ENCODE measurements at regions not wholly inside any gene's neighbourhood (a gene's known extent, or its start where the extent isn't known, plus 50 kb on each side); places are given as distances from the start of the nearest gene placed in this dataset.

- Histone ChIP-seq H3K27me3 (ENCODE audit: insufficient read depth, poor library complexity, severe bottlenecking) (no peaks in the 10 kb centered on the region), H3K27ac (ENCODE audit: poor library complexity, severe bottlenecking) (no peak overlapping the region), H3K4me1 (ENCODE audit: insufficient read depth, poor library complexity, severe bottlenecking) (no peaks in the 10 kb centered on the region), H3K4me3 (ENCODE audit: severe bottlenecking) (no peak overlapping the region), H3K36me3 (ENCODE audit: low read depth) (no peaks in the 10 kb centered on the region), H3K9me3 (ENCODE audit: severe bottlenecking) (no peaks in the 10 kb centered on the region)
- DNase-seq (ENCODE audit: low spot score) (no peak), ATAC-seq (ENCODE audit: low read depth) (no peak)
- TF ChIP-seq CTCF (IDR thresholded peaks at IDR 0.05; ENCODE audit: poor library complexity, severe bottlenecking), result no peak
Measured at GRCh38 chr9:26535151-26535550, 357.5 kb downstream of the CAAP1 start.

GRCh38 chr9:26530841-26531240 lies 361.8 kb downstream of the CAAP1 start:
- no peak for ATAC-seq (ENCODE audit: low read depth)
- TF ChIP-seq CTCF (IDR thresholded peaks at IDR 0.05; ENCODE audit: poor library complexity, severe bottlenecking), result no peak

DNA sequence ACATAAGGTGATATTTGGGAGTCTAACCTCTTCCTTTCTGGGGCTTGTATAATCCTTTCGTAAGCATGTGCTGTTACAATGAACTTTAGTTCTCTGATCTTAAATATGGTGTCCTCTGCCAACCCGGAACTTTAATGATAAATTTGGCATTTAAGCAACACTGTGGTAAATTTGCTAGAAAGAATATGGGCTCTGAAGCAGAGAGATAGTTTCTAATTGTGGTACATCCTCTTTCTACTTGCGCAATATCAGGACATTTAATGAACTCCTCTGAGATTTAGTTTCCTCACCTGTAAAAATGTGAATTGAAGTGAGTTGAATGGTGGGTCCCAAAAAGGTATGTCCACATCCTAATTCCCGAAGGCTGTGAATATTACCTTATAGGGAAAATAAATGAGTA lies 364.7 kb downstream of the CAAP1 start:
- DNase-seq (ENCODE audit: low spot score) (no peak), ATAC-seq (ENCODE audit: low read depth) (no peak)
- Histone ChIP-seq H3K27ac (ENCODE audit: poor library complexity, severe bottlenecking) (no peak overlapping the region), H3K4me1 (ENCODE audit: insufficient read depth, poor library complexity, severe bottlenecking) (no peaks in the 10 kb centered on the region), H3K27me3 (ENCODE audit: insufficient read depth, poor library complexity, severe bottlenecking) (no peaks in the 10 kb centered on the region), H3K4me3 (ENCODE audit: severe bottlenecking) (no peak overlapping the region), H3K9me3 (ENCODE audit: severe bottlenecking) (no peaks in the 10 kb centered on the region), H3K36me3 (ENCODE audit: low read depth) (no peaks in the 10 kb centered on the region)
- no peak for TF ChIP-seq CTCF (IDR thresholded peaks at IDR 0.05; ENCODE audit: poor library complexity, severe bottlenecking)

More at GRCh38 chr9:26530841-26531240, 361.8 kb downstream of the CAAP1 start:
- Histone ChIP-seq H3K36me3 (ENCODE audit: low read depth) (no peaks in the 10 kb centered on the region), H3K27ac (ENCODE audit: poor library complexity, severe bottlenecking) (no peak overlapping the region), H3K4me3 (ENCODE audit: severe bottlenecking) (no peak overlapping the region), H3K27me3 (ENCODE audit: insufficient read depth, poor library complexity, severe bottlenecking) (no peaks in the 10 kb centered on the region), H3K9me3 (ENCODE audit: severe bottlenecking) (no peaks in the 10 kb centered on the region), H3K4me1 (ENCODE audit: insufficient read depth, poor library complexity, severe bottlenecking) (no peaks in the 10 kb centered on the region)
- no peak for DNase-seq (ENCODE audit: low spot score)

- no peaks in the 10 kb centered on the region for H3K27me3 ChIP-seq (ENCODE audit: insufficient read depth, poor library complexity, severe bottlenecking)
- H3K27ac ChIP-seq (ENCODE audit: poor library complexity, severe bottlenecking), result no peak overlapping the region
- no peaks in the 10 kb centered on the region for H3K9me3 ChIP-seq (ENCODE audit: severe bottlenecking)
- H3K4me3 ChIP-seq (ENCODE audit: severe bottlenecking), result no peak overlapping the region
- ATAC-seq (ENCODE audit: low read depth) (no peak), DNase-seq (ENCODE audit: low spot score) (no peak)
- H3K36me3 ChIP-seq (ENCODE audit: low read depth), result no peaks in the 10 kb centered on the region
- no peaks in the 10 kb centered on the region for H3K4me1 ChIP-seq (ENCODE audit: insufficient read depth, poor library complexity, severe bottlenecking)
- no peak for TF ChIP-seq CTCF (IDR thresholded peaks at IDR 0.05; ENCODE audit: poor library complexity, severe bottlenecking)
Measured at GRCh38 chr9:26524267-26524666, 368.3 kb downstream of the CAAP1 start.

DNA sequence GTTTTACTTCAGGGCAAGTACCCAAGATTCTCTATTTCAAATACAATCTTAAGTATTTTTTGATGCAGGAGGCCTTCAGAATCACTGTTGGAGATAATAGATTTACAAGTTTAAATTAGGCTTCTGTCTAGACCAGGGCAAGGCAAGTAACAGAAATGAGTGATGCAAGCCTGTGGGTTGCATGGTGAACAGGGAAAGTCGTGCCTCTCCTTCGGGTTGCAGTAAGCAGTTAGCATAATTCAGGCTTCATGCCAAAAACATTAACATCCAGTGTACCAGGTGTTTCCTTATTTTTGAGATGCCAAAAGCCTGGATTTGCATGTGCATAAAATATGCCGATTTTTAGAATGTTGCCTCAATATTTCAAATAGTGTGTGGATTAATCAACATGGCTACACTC lies 369.0 kb downstream of the CAAP1 start:
- TF ChIP-seq CTCF (IDR thresholded peaks at IDR 0.05; ENCODE audit: poor library complexity, severe bottlenecking), result no peak
- Histone ChIP-seq H3K27me3 (ENCODE audit: insufficient read depth, poor library complexity, severe bottlenecking) (no peaks in the 10 kb centered on the region), H3K27ac (ENCODE audit: poor library complexity, severe bottlenecking) (no peak overlapping the region), H3K9me3 (ENCODE audit: severe bottlenecking) (no peaks in the 10 kb centered on the region), H3K4me1 (ENCODE audit: insufficient read depth, poor library complexity, severe bottlenecking) (no peaks in the 10 kb centered on the region), H3K4me3 (ENCODE audit: severe bottlenecking) (no peak overlapping the region), H3K36me3 (ENCODE audit: low read depth) (no peaks in the 10 kb centered on the region)
- no peak for DNase-seq (ENCODE audit: low spot score)
- no peak for ATAC-seq (ENCODE audit: low read depth)

Data from RWPE2 (cell line).